Mesenchymal stem cell (in vitro differentiated cells and primary cell): ENCODE measurements at regions not wholly inside any gene's neighbourhood (a gene's known extent, or its start where the extent isn't known, plus 50 kb on each side); places are given as distances from the start of the nearest gene placed in this dataset.

ENCODE experiments used
- DNase-seq: peaks from one replicate; pipeline ENCODE4 v3.0.0-alpha.2; 2013
- H2AFZ ChIP-seq: one replicate; pipeline ENCODE4 v1.6.1; 2013; ENCODE audit warnings: low read depth, mild to moderate bottlenecking, control low read depth, inconsistent platforms, low read length, moderate library complexity
- H2AK5ac ChIP-seq: 2 replicates; pipeline ENCODE4 v1.6.1; 2013; ENCODE audit warnings: low read length, moderate library complexity, mild to moderate bottlenecking, inconsistent platforms; ENCODE audit not compliant: severe bottlenecking
- H2BK120ac ChIP-seq: one replicate; pipeline ENCODE4 v1.6.1; 2013; ENCODE audit warnings: low read depth, mild to moderate bottlenecking, inconsistent platforms, low read length, moderate library complexity
- H2BK12ac ChIP-seq, 2 experiments: one replicate each; pipeline ENCODE4 v1.6.1; 2013; ENCODE audit warnings: inconsistent platforms in 2 of 2, low read length in 2 of 2, mild to moderate bottlenecking in 2 of 2, moderate library complexity in 2 of 2, control low read depth in 1 of 2
- H2BK15ac ChIP-seq: one replicate; pipeline ENCODE4 v1.6.1; 2013; ENCODE audit warnings: mild to moderate bottlenecking, low read depth, inconsistent platforms; ENCODE audit not compliant: poor library complexity, severe bottlenecking
- H2BK5ac ChIP-seq: 2 replicates; pipeline ENCODE4 v1.6.1; 2013; ENCODE audit warnings: low read depth, mild to moderate bottlenecking, low read length, control low read depth, inconsistent platforms; ENCODE audit not compliant: poor library complexity, severe bottlenecking
- H3K14ac ChIP-seq, 2 experiments: one replicate each; pipeline ENCODE4 v1.6.1; 2013; ENCODE audit warnings: inconsistent platforms in 2 of 2, low read length in 2 of 2, control low read depth in 1 of 2, mild to moderate bottlenecking in 1 of 2, moderate library complexity in 1 of 2
- H3K18ac ChIP-seq, 2 experiments: one replicate each; pipeline ENCODE4 v1.6.1; 2013; ENCODE audit warnings: inconsistent platforms in 2 of 2, low read length in 2 of 2, control low read depth in 1 of 2, low read depth in 1 of 2, mild to moderate bottlenecking in 1 of 2
- H3K23ac ChIP-seq, 2 experiments: one replicate each; pipeline ENCODE4 v1.6.1; 2013; ENCODE audit warnings: inconsistent platforms in 2 of 2, low read length in 2 of 2, mild to moderate bottlenecking in 2 of 2, moderate library complexity in 2 of 2, control low read depth in 1 of 2
- H3K27ac ChIP-seq: 2 replicates; pipeline ENCODE4 v1.5.1; 2013; ENCODE audit warnings: mild to moderate bottlenecking, moderate library complexity, low read length, control low read depth, inconsistent platforms; ENCODE audit not compliant: poor library complexity, severe bottlenecking
- H3K27me3 ChIP-seq, 2 experiments: 2 replicates each; pipeline versions ENCODE4 v1.6.1 to v1.7.0; 2013; ENCODE audit warnings: low read length in 2 of 2, mild to moderate bottlenecking in 2 of 2, moderate library complexity in 2 of 2, control low read depth in 1 of 2, inconsistent platforms in 1 of 2; ENCODE audit not compliant: control insufficient read depth in 1 of 2, insufficient read depth in 1 of 2
- H3K36me3 ChIP-seq, 2 experiments: 2 replicates each; pipeline versions ENCODE4 v1.6.1 to v1.7.0; 2013; ENCODE audit warnings: low read length in 2 of 2, control low read depth in 1 of 2, inconsistent platforms in 1 of 2, low read depth in 1 of 2, mild to moderate bottlenecking in 1 of 2; ENCODE audit not compliant: insufficient read depth in 2 of 2, control insufficient read depth in 1 of 2
- H3K4ac ChIP-seq, 2 experiments: one replicate each; pipeline ENCODE4 v1.6.1; 2013; ENCODE audit warnings: inconsistent platforms in 2 of 2, low read length in 2 of 2, mild to moderate bottlenecking in 2 of 2, moderate library complexity in 2 of 2, control low read depth in 1 of 2, low read depth in 1 of 2
- H3K4me1 ChIP-seq: 2 replicates; pipeline ENCODE4 v1.6.1; 2013; ENCODE audit warnings: low read depth, low read length, control low read depth; ENCODE audit not compliant: control insufficient read depth, insufficient read depth
- H3K4me2 ChIP-seq: 2 replicates; pipeline ENCODE4 v1.6.1; 2013; ENCODE audit warnings: low read length, mild to moderate bottlenecking, inconsistent platforms; ENCODE audit not compliant: poor library complexity, severe bottlenecking
- H3K4me3 ChIP-seq, 2 experiments: 2 replicates each; pipeline versions ENCODE4 v1.5.1 to v1.7.0; 2013; ENCODE audit warnings: low read length in 2 of 2, mild to moderate bottlenecking in 2 of 2, control low read depth in 1 of 2, low read depth in 1 of 2; ENCODE audit not compliant: insufficient read depth in 1 of 2
- H3K79me1 ChIP-seq: replicated peaks from 2 replicates; pipeline ENCODE4 v1.6.1; 2013; ENCODE audit warnings: mild to moderate bottlenecking, control low read depth, low read length, inconsistent platforms; ENCODE audit not compliant: poor library complexity, severe bottlenecking
- H3K9ac ChIP-seq: 2 replicates; pipeline ENCODE4 v1.7.0; 2013; ENCODE audit warnings: mild to moderate bottlenecking, low read length, moderate library complexity
- H3K9me3 ChIP-seq: 2 replicates; pipeline ENCODE4 v1.7.0; 2013; ENCODE audit warnings: mild to moderate bottlenecking, low read length; ENCODE audit not compliant: control insufficient read depth
- H4K8ac ChIP-seq: one replicate; pipeline ENCODE4 v1.6.1; 2013; ENCODE audit warnings: inconsistent platforms, mild to moderate bottlenecking, low read length, moderate library complexity
- H4K91ac ChIP-seq: one replicate; pipeline ENCODE4 v1.6.1; 2013; ENCODE audit warnings: mild to moderate bottlenecking, low read length, inconsistent platforms
- WGBS: methylation state at CpG from one replicate; pipeline ENCODE4 v1.1.7; 2013; ENCODE audit warnings: mixed read lengths; 5-methylcytosine and 5-hydroxymethylcytosine counted together

- H2AK5ac ChIP-seq, result no peak overlapping the region
- H2BK12ac ChIP-seq, result no peak overlapping the region
Measured at GRCh38 chr11:116454020-116454645, 318.7 kb downstream of the BUD13 start.

GRCh38 chr11:116452461-116452860, 320.3 kb downstream of the BUD13 start:
- DNase-seq, result no peak
- Histone ChIP-seq H3K4me1 (no peaks in the 10 kb centered on the region), H2BK5ac (no peak overlapping the region), H3K79me1 (no peaks in the 10 kb centered on the region), H3K14ac (no peak overlapping the region), H3K4me2 (no peak overlapping the region), H4K8ac (no peak overlapping the region), H2BK12ac (no peak overlapping the region), H3K9me3 (peaks cover 6% of the 10 kb centered on the region), H3K4ac (no peak overlapping the region), H2AFZ (no peak overlapping the region), H3K4me3 (no peak overlapping the region), H3K27ac (no peak overlapping the region), H4K91ac (no peak overlapping the region), H3K18ac (no peak overlapping the region), H3K27me3 (no peaks in the 10 kb centered on the region), H2BK120ac (no peak overlapping the region), H2BK15ac (no peak overlapping the region), H3K23ac (no peak overlapping the region), H3K36me3 (no peaks in the 10 kb centered on the region), H2AK5ac (no peak overlapping the region), H3K9ac (no peak overlapping the region)
- 66% methylated on average over 3 of the region's 3 CpGs for WGBS

More at GRCh38 chr11:116454020-116454645, 318.7 kb downstream of the BUD13 start:
- H3K36me3 ChIP-seq, result no peaks in the 10 kb centered on the region
- no peak overlapping the region for H3K23ac ChIP-seq
- H3K4me3 ChIP-seq, result no peak overlapping the region
- no peaks in the 10 kb centered on the region for H3K79me1 ChIP-seq
- peaks cover 6% of the 10 kb centered on the region for H3K9me3 ChIP-seq
- no peaks in the 10 kb centered on the region for H3K27me3 ChIP-seq
- H3K14ac ChIP-seq, result no peak overlapping the region
- H3K4ac ChIP-seq, result no peak overlapping the region
- H3K18ac ChIP-seq, result no peak overlapping the region
- H3K4me2 ChIP-seq, result no peak overlapping the region
- DNase-seq, result peak; percentile 0
- no peak overlapping the region for H2AFZ ChIP-seq
- WGBS, result 54% methylated on average over 9 of the region's 9 CpGs
- no peak overlapping the region for H2BK5ac ChIP-seq
- no peak overlapping the region for H2BK15ac ChIP-seq
- H3K4me1 ChIP-seq, result no peaks in the 10 kb centered on the region
- H4K91ac ChIP-seq, result no peak overlapping the region
- H4K8ac ChIP-seq, result no peak overlapping the region
- no peak overlapping the region for H3K9ac ChIP-seq
- H3K27ac ChIP-seq, result no peak overlapping the region
- no peak overlapping the region for H2BK120ac ChIP-seq

GRCh38 chr11:116449522-116449921, 323.3 kb downstream of the BUD13 start:
- H4K91ac ChIP-seq, result no peak overlapping the region
- WGBS, result no CpG with 5 or more reads among the region's 1 CpG
- no peak overlapping the region for H3K4ac ChIP-seq

GRCh38 chr11:116446048-116446941, 326.5 kb downstream of the BUD13 start:
- Histone ChIP-seq H2BK5ac (no peak overlapping the region), H3K23ac (no peak overlapping the region), H2BK120ac (no peak overlapping the region), H3K4me3 (no peak overlapping the region), H3K4ac (no peak overlapping the region), H3K18ac (no peak overlapping the region), H4K8ac (no peak overlapping the region), H3K4me1 (no peaks in the 10 kb centered on the region), H3K36me3 (no peaks in the 10 kb centered on the region), H3K9ac (no peak overlapping the region), H3K27me3 (no peaks in the 10 kb centered on the region), H3K9me3 (no peaks in the 10 kb centered on the region), H2BK12ac (no peak overlapping the region), H3K4me2 (no peak overlapping the region), H2AFZ (no peak overlapping the region), H3K79me1 (no peaks in the 10 kb centered on the region), H2BK15ac (no peak overlapping the region), H4K91ac (no peak overlapping the region), H2AK5ac (no peak overlapping the region), H3K14ac (no peak overlapping the region), H3K27ac (no peak overlapping the region)
- 28% methylated on average over 3 of the region's 5 CpGs for WGBS
- DNase-seq, result no peak

More at GRCh38 chr11:116449522-116449921, 323.3 kb downstream of the BUD13 start:
- H3K36me3 ChIP-seq, result no peaks in the 10 kb centered on the region
- no peaks in the 10 kb centered on the region for H3K27me3 ChIP-seq
- no peak overlapping the region for H3K4me3 ChIP-seq
- H2AK5ac ChIP-seq, result no peak overlapping the region
- H3K14ac ChIP-seq, result no peak overlapping the region
- H2BK12ac ChIP-seq, result no peak overlapping the region
- no peak for DNase-seq
- H3K18ac ChIP-seq, result no peak overlapping the region
- H2BK5ac ChIP-seq, result no peak overlapping the region
- no peaks in the 10 kb centered on the region for H3K79me1 ChIP-seq
- H3K9me3 ChIP-seq, result peaks cover 6% of the 10 kb centered on the region
- no peak overlapping the region for H2BK15ac ChIP-seq
- no peak overlapping the region for H3K9ac ChIP-seq
- no peak overlapping the region for H3K27ac ChIP-seq
- no peak overlapping the region for H2AFZ ChIP-seq
- H3K4me2 ChIP-seq, result no peak overlapping the region
- no peak overlapping the region for H2BK120ac ChIP-seq
- no peaks in the 10 kb centered on the region for H3K4me1 ChIP-seq
- no peak overlapping the region for H4K8ac ChIP-seq
- H3K23ac ChIP-seq, result no peak overlapping the region
